Spinal cord (tissue), 9 donors: ENCODE measurements at regions not wholly inside any gene's neighbourhood (a gene's known extent, or its start where the extent isn't known, plus 50 kb on each side); places are given as distances from the start of the nearest gene placed in this dataset.

ENCODE experiments used
- DNase-seq, 6 donors: peaks; one replicate each; pipeline versions ENCODE4 v3.0.0 to v3.0.0-alpha.2; 2013 to 2015; ENCODE audit warnings: low spot score in 6 of 6, low read depth in 4 of 6
- H3K27ac ChIP-seq: one replicate; pipeline ENCODE4 v1.5.1; 2013; ENCODE audit warnings: low read depth, low read length, control low read depth
- H3K27me3 ChIP-seq: one replicate; pipeline ENCODE4 v1.6.1; 2013; ENCODE audit warnings: low read length; ENCODE audit not compliant: control insufficient read depth, insufficient read depth
- H3K36me3 ChIP-seq: one replicate; pipeline ENCODE4 v1.6.1; 2013; ENCODE audit warnings: low read length; ENCODE audit not compliant: control insufficient read depth, insufficient read depth
- H3K4me1 ChIP-seq: one replicate; pipeline ENCODE4 v1.6.1; 2013; ENCODE audit warnings: low read length; ENCODE audit not compliant: control insufficient read depth, insufficient read depth
- H3K4me3 ChIP-seq: one replicate; pipeline ENCODE4 v1.5.1; 2013; ENCODE audit warnings: low read depth, low read length, control low read depth
- H3K9me3 ChIP-seq: one replicate; pipeline ENCODE4 v1.6.1; 2013; ENCODE audit warnings: low read length; ENCODE audit not compliant: control insufficient read depth, insufficient read depth
- WGBS: methylation state at CpG from one replicate; pipeline ENCODE4 v1.1.5; 2013; ENCODE audit warnings: missing lambda C conversion rate; ENCODE audit not compliant: insufficient coverage; 5-methylcytosine and 5-hydroxymethylcytosine counted together
- donor health status: healthy.

DNA sequence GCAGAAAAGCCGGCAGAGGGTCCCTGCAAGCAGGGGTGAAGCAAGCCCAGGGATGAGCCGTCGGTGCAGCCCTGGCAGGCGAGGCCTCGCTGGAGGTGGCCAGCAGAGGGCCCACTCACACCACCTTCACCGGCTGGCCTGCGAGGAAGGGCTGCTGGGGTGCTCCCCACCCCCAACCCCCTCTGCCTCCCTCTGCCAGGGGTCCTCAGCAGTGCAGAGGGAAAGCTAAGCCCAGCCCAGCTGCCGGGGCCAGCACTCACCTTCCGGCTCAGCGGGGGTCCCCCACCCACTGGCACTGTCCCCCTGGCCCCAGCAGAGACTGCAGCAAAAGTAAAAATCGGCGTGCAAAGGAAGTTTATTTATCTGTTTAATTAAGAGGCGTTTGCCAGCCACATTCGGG, 113.4 kb downstream of the ENGASE start:
- Histone ChIP-seq H3K36me3 (no peaks in the 10 kb centered on the region), H3K27me3 (peaks cover 41% of the 10 kb centered on the region), H3K4me1 (peaks cover 64% of the 10 kb centered on the region), H3K27ac (no peak overlapping the region), H3K9me3 (no peaks in the 10 kb centered on the region), H3K4me3 (no peak overlapping the region)
- peak in 2 of 6 donors; percentile 50 to 85 for DNase-seq
- 1% methylated on average over 7 of the region's 14 CpGs for WGBS

DNA sequence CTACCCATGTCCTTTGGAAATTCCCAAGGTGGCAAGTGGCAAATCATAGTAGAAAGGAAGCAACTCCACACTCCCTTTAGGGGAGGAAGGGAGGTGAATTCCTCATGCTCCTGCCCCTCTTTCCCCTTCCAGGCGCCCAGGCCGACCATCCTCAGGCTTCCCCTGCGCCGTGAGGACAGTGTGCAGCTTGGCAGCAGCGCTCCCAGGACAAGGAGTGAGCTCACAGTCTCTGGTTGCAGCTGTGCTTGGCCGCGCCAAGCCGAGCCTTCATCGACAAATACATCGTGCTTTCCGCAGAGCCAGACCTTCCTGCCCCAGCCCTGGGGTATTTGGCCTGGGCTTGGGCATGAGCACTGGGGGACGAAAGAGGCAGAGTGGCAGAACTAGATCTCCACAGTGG, 112.6 kb downstream of the ENGASE start:
- H3K27me3 ChIP-seq: peaks cover 36% of the 10 kb centered on the region

DNA sequence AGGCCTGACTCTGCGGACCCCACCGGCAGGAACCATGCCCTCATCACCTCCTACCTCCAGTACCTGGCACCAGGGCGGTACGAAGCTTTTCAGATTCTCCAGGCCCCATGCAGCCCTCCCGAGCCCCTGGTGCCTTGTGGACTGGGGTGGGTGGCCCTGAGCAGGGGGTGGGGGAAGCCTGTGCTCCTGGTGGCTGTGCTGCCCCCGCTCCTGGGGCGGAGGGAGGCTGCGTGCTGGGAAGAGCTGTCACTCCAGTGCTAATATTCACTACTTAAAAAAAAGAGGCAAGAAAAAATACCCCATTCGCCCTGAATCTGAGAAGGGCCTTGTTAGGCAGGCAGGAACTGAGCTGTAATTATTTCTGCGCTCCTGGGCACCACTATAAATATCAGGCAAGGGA, 111.8 kb downstream of the ENGASE start:
- H3K4me3 ChIP-seq: no peak overlapping the region
- no peak for DNase-seq
- no peaks in the 10 kb centered on the region for H3K36me3 ChIP-seq
- H3K9me3 ChIP-seq: no peaks in the 10 kb centered on the region
- H3K27me3 ChIP-seq: peaks cover 35% of the 10 kb centered on the region
- H3K27ac ChIP-seq: no peak overlapping the region
- WGBS: 75% methylated on average over 7 of the region's 10 CpGs
- H3K4me1 ChIP-seq: peaks cover 50% of the 10 kb centered on the region

More for the DNA sequence above, 112.6 kb downstream of the ENGASE start:
- no peaks in the 10 kb centered on the region for H3K36me3 ChIP-seq
- no peak overlapping the region for H3K27ac ChIP-seq
- peaks cover 56% of the 10 kb centered on the region for H3K4me1 ChIP-seq
- no peaks in the 10 kb centered on the region for H3K9me3 ChIP-seq
- WGBS: 87% methylated on average over 12 of the region's 12 CpGs
- no peak for DNase-seq
- H3K4me3 ChIP-seq: no peak overlapping the region

DNA sequence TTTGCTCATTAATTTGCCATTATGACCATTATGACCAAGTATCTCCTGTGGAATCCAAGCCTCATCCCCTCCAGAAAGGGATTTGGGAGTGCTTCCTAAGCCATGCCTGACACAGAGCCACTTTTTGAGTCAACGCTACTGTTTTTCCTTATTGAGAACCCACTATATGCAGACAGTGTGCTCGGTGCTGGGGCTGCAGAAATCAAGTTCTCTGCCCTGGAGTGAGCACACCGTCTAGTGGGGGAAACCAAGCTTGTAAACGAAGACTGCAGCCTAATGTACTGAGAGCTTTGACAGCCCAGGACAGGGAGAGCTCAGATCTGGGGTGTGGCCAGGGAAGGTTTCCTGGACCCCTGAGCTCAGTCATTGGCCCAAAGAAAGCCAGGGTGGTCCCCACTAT, 111.0 kb downstream of the ENGASE start:
- no peaks in the 10 kb centered on the region for H3K9me3 ChIP-seq
- no peak for DNase-seq
- H3K27ac ChIP-seq: no peak overlapping the region
- no peak overlapping the region for H3K4me3 ChIP-seq
- peaks cover 31% of the 10 kb centered on the region for H3K27me3 ChIP-seq
- 80% methylated on average over 4 of the region's 4 CpGs for WGBS
- peaks cover 47% of the 10 kb centered on the region for H3K4me1 ChIP-seq
- H3K36me3 ChIP-seq: no peaks in the 10 kb centered on the region

DNA sequence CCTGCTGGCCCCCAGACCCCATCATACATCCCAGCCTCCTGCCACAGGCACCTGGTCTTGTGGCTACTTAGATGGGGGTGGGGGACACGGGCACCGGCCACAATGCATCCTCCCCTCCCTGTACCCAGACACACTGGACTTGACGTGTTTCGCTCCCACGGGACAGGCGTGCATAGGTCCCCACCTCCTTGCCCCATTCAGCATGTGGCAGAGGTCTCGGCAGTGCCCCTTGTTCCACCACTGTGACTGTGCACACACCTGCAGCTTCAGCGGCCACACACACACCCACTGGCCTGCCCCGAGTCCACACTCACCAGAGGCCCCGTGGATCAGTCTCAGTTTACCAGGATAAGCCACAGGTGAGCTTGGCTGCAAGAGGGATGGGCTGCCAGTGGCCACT, 109.6 kb downstream of the ENGASE start:
- no peak overlapping the region for H3K27ac ChIP-seq
- WGBS: 60% methylated on average over 9 of the region's 10 CpGs
- no peaks in the 10 kb centered on the region for H3K36me3 ChIP-seq
- H3K4me3 ChIP-seq: no peak overlapping the region
- H3K9me3 ChIP-seq: no peaks in the 10 kb centered on the region
- H3K4me1 ChIP-seq: peaks cover 47% of the 10 kb centered on the region
- peaks cover 26% of the 10 kb centered on the region for H3K27me3 ChIP-seq
- DNase-seq: no peak

DNA sequence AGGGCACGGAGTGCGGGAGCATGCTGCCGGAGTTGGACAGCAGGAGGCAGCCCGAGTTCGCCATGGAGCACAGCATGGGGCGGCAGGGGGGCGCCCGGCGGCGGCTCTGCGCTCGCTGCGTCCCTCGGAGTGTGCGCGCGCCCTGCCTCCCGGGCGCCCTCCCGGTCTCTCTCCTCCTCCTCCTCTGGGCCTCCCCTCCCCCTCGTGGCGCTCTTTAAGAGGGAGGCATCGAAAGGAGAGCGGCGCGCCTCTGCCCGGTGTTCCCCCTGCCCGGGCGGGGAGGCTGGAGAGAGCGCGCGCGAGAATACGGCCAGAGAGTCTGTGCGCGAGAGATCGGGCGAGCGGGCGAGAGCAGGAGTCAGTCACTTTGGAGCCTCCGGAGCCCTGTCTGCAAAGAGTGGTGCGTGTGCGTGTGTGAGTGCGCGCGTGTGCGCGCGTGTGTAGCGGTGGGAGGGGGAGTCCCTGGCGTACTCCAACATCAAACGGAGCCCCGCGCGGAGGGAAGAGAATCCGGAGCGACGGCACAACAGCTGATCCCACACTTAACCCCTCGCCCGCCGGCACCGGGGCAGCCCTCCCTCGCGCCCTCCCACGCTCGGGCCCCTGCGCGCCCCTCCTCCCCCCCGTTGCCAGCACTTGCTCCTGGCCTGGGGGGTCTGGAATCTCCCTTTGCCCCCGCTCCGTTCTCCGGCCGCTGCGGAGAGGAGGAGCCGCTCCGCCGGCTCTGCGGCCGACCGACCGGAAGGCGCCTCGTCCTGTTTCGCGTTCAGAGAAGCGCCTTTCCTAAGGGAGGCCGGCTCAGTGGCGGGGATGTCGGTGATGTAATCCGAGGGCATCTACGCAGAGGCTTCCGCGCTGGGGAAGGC, 108.9 kb downstream of the ENGASE start:
- under 1% methylated on average over 93 of the region's 93 CpGs for WGBS
- no peaks in the 10 kb centered on the region for H3K36me3 ChIP-seq
- H3K27ac ChIP-seq: no peak overlapping the region
- H3K4me3 ChIP-seq: peak overlapping the region; percentile 21
- H3K9me3 ChIP-seq: no peaks in the 10 kb centered on the region
- H3K27me3 ChIP-seq: peaks cover 26% of the 10 kb centered on the region
- peaks cover 44% of the 10 kb centered on the region for H3K4me1 ChIP-seq
- DNase-seq: peak in 2 of 6 donors; percentile 75 to 93

DNA sequence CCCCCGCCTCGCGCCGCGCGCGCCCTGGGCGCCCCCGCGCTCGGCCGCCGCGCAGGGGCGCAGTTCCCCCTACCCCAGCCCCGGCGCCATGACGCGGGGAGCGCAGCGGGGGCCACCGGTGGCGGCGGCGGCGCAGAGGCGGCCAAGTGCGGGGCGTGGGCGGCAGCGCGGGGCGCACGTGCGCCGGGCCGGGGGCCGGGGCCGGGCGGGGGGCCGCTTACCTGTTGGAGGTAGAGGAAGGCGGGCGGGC, 108.3 kb downstream of the ENGASE start:
- no peak overlapping the region for H3K4me3 ChIP-seq
- DNase-seq: no peak
- WGBS: 0% methylated on average over 41 of the region's 43 CpGs
- no peaks in the 10 kb centered on the region for H3K36me3 ChIP-seq
- no peaks in the 10 kb centered on the region for H3K9me3 ChIP-seq
- H3K27me3 ChIP-seq: peaks cover 26% of the 10 kb centered on the region
- peaks cover 38% of the 10 kb centered on the region for H3K4me1 ChIP-seq
- H3K27ac ChIP-seq: no peak overlapping the region

DNA sequence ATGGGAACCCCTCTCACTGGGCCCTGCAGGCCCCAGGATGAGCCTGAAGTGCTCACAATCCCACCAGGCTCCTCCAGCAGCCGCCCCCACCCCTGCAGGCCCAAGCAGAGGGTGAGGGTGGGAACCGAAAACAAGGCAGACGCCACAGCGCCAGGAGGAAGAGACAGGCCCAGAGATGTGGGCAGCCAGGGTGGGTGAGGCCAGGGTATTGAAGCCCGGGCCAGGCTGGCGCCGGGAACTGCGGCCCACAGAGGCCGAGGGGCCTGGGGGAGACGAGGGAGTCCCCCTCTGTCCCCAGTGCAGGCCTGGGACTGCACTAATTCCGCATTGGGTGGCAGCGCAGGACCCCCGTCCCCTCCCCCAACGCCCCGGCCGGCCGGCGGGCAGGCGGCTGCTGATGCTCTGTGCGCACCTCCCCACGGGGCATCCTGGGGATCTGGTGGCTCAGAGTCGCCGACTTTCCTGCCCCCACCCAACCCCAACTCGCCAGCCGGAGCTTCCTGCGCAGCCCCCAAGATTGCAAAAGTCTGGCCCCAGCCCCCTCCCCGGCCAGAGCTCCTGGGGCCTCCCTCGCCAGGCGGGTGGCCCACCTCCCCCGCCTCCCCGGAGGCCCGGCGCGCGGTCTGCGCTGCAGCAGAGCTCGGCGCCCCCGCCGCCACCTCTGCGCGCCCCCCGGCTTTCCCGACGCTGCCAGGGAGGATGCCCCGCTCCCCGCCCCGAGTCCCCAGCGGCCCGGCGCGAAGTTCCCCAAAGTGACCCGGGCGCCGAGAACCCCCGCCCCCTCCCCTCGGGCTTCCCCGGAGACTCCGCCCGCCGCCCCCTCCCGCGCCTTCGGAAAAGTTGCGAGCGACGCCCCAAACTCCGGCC, 107.8 kb downstream of the ENGASE start:
- no peaks in the 10 kb centered on the region for H3K9me3 ChIP-seq
- peaks cover 35% of the 10 kb centered on the region for H3K4me1 ChIP-seq
- no peak overlapping the region for H3K27ac ChIP-seq
- no peak for DNase-seq
- 8% methylated on average over 64 of the region's 68 CpGs for WGBS
- no peaks in the 10 kb centered on the region for H3K36me3 ChIP-seq
- no peak overlapping the region for H3K4me3 ChIP-seq
- peaks cover 24% of the 10 kb centered on the region for H3K27me3 ChIP-seq

DNA sequence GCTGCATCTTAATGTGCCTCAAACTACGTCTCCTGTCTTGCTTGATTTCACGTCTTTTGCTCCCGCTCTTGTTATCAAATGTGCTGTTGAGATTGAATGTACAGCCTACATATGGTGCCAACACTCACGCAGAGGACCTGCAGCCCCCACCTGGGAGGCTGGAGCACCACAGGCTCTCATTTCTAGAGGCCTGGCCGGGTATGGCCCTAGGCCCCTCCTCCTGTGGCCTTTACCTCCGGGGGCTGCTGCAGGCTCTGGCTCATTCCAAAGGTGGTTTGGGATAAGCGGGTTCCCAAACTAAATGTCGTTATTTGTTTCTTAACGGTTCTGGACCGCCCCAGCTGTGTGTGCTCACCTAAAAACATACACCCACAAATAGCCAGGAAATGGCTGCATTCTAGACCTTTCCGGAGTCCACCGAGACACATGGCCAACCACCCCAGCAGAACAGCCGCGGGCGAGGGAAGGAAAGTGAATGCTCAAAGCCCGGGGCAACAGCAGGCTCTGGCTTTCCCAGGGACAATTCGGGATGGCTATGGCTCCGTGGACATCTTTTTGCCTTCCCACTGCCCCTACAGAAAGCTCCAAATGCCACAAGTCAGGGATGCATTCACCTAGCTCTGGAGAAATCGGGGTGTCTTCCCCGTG, 105.9 kb downstream of the ENGASE start:
- Histone ChIP-seq H3K27me3 (peaks cover 22% of the 10 kb centered on the region), H3K9me3 (no peaks in the 10 kb centered on the region), H3K36me3 (peaks cover 7% of the 10 kb centered on the region), H3K4me1 (peaks cover 31% of the 10 kb centered on the region), H3K27ac (no peak overlapping the region), H3K4me3 (no peak overlapping the region)
- WGBS: 80% methylated on average over 15 of the region's 20 CpGs
- no peak for DNase-seq
